MM.1S (cell line): ENCODE measurements at regions not wholly inside any gene's neighbourhood (a gene's known extent, or its start where the extent isn't known, plus 50 kb on each side); places are given as distances from the start of the nearest gene placed in this dataset.

Experiments
- EZH2phosphoT487 ChIP-seq: fragments of 300-600 bp; sonication (generic); IDR thresholded peaks from 2 replicates; pipeline ENCODE4 v1.6.1; 2018; ENCODE audit warnings: antibody characterized with exemption, low read length
- TF ChIP-seq, protein P1 (sequence below): fragments of 300-600 bp; sonication (generic); IDR thresholded peaks from 2 replicates; pipeline ENCODE4 v1.5.1; 2016; ENCODE audit warnings: antibody characterized with exemption, low read length, mixed read lengths

DNA sequence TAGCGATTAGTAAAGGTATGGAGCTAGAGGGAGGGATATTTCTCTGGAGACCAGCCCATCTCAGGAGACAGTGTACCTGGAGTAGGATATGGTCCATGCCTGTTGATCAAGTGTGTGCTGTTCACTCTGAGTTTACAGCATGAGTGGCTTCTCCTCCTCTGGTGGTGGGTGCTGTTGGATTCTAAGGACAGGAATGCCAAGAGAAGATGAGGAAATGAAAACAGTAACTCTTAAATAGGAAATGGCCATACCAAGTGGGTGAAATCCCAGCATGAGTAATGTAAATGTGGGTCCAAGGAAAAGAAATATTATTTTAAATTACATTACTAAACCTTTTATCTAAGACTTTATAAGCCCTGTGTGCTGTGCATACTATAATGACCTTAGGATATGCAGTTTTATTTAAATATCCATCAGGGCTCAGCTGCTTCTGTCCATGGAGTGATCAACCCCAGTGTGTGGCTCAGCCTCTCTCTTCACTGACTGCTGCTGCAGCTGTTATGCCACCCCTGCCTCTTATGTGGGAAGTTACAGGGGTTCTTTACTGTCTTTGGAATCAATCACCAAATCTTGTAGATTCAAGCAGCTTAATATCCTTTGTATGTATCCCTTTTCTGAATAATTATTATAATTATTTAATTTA, 54.3 kb downstream of the FAT3 start:
- TF ChIP-seq EZH2phosphoT487 = no peak
- TF ChIP-seq, protein P1, sequence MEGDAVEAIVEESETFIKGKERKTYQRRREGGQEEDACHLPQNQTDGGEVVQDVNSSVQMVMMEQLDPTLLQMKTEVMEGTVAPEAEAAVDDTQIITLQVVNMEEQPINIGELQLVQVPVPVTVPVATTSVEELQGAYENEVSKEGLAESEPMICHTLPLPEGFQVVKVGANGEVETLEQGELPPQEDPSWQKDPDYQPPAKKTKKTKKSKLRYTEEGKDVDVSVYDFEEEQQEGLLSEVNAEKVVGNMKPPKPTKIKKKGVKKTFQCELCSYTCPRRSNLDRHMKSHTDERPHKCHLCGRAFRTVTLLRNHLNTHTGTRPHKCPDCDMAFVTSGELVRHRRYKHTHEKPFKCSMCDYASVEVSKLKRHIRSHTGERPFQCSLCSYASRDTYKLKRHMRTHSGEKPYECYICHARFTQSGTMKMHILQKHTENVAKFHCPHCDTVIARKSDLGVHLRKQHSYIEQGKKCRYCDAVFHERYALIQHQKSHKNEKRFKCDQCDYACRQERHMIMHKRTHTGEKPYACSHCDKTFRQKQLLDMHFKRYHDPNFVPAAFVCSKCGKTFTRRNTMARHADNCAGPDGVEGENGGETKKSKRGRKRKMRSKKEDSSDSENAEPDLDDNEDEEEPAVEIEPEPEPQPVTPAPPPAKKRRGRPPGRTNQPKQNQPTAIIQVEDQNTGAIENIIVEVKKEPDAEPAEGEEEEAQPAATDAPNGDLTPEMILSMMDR = no peak
